ENCODE measurements at regions not wholly inside any gene's neighbourhood (a gene's known extent, or its start where the extent isn't known, plus 50 kb on each side); places are given as distances from the start of the nearest gene placed in this dataset.
A peak's percentile ranks its signal among the peaks of the same experiment; 100 is the strongest.

DNA sequence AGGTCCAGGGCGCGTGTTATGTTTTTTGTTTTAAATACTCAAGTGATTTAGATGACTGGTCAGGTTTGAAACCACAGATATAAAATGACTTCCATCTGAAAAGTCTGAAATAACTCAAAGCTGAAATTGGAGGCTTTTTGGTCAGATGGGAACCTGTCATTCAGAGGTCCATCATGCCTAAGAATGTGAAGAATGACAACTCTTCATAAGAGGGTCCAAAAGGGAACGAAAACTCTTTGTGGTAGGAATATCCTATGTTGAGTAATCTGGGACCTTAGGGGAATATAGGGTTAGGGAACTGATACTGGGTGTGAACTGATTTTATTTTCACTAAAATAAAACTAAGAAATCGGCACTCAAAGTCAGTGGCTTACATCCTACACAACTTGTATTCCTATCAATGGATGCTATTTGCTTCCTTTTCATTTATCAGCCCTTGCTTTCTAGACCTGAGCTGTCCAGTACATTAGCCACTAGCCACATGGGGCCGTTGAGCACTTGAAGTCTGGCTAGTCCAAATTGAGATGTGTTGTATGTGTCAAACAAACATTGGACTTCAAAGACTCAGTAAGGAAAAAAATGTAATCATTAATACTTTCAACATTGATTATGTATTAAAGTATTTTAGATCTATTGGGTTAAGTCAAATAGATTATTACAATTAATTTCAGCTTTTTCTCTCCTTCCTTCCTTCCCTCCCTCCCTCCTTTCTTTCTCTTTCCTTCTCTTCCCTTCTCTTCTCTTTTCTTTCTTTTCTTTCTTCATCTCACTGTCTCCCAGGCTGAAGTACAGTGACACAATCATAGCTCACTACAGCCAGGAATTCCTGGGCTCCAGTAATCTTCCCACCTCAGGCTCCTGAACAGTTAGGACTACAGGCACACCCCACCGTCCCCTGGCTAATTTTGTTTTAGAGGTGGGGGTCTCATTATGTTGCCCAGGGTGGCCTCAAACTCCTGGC lies 56.5 kb upstream of the KDM7A start (continued):
- no peak for TF ChIP-seq NFYA (IDR thresholded peaks at IDR 0.05; ENCODE audit: borderline replicate concordance, low read depth, low read length)
- TF ChIP-seq RCOR1 (conservative IDR thresholded peaks at IDR 0.05; ENCODE audit: low read depth, low read length) = no peak
- peak; percentile 81 for TF ChIP-seq PKNOX1 (IDR thresholded peaks at IDR 0.05)
- TF ChIP-seq NR2F1 (conservative IDR thresholded peaks at IDR 0.05) = 0 out of 2 replicates have a peak, but pooled peaks have one; percentile 13
- 0 out of 2 replicates have a peak, but pooled peaks have one; percentile 15 for TF ChIP-seq BMI1 (IDR thresholded peaks at IDR 0.05; ENCODE audit: borderline replicate concordance)
- TF ChIP-seq BCL3 (IDR thresholded peaks at IDR 0.05; ENCODE audit: borderline replicate concordance, insufficient read depth, low read depth, low read length, poor library complexity, severe bottlenecking) = no peak
- TF ChIP-seq GATAD2B (conservative IDR thresholded peaks at IDR 0.05; ENCODE audit: low read depth) = no peak
- TF ChIP-seq ZNF622 (IDR thresholded peaks at IDR 0.05) = no peak
- peak; percentile 89 for TF ChIP-seq ATF2 (IDR thresholded peaks at IDR 0.05; ENCODE audit: low read length)
- TF ChIP-seq MEF2B (IDR thresholded peaks at IDR 0.05; ENCODE audit: partially characterized antibody, poor library complexity, severe bottlenecking) = peak; percentile 34
- TF ChIP-seq ZBED1 (IDR thresholded peaks at IDR 0.05; ENCODE audit: borderline replicate concordance) = peak; percentile 67; the same call in 1 of the 2 replicates
- no peak for TF ChIP-seq RAD21 (IDR thresholded peaks at IDR 0.05; ENCODE audit: insufficient read depth, low read depth, low read length)
- TF ChIP-seq CBX3 (IDR thresholded peaks at IDR 0.05; ENCODE audit: borderline replicate concordance, low read depth) = no peak
- no peak for TF ChIP-seq ZNF207 (IDR thresholded peaks at IDR 0.05; ENCODE audit: borderline replicate concordance)
- no peak for TF ChIP-seq KDM1A (IDR thresholded peaks at IDR 0.05; ENCODE audit: borderline replicate concordance)
- peak; percentile 56; the same call in 1 of the 2 replicates for TF ChIP-seq GABPA (IDR thresholded peaks at IDR 0.05; ENCODE audit: low read depth)
- TF ChIP-seq, protein P1, sequence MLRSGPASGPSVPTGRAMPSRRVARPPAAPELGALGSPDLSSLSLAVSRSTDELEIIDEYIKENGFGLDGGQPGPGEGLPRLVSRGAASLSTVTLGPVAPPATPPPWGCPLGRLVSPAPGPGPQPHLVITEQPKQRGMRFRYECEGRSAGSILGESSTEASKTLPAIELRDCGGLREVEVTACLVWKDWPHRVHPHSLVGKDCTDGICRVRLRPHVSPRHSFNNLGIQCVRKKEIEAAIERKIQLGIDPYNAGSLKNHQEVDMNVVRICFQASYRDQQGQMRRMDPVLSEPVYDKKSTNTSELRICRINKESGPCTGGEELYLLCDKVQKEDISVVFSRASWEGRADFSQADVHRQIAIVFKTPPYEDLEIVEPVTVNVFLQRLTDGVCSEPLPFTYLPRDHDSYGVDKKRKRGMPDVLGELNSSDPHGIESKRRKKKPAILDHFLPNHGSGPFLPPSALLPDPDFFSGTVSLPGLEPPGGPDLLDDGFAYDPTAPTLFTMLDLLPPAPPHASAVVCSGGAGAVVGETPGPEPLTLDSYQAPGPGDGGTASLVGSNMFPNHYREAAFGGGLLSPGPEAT (IDR thresholded peaks at IDR 0.05; ENCODE audit: low read depth) = peak; percentile 43; the same call in 1 of the 2 replicates
- TF ChIP-seq STAT1 (conservative IDR thresholded peaks at IDR 0.05) = no peak
- no peak for TF ChIP-seq ZNF384 (IDR thresholded peaks at IDR 0.05; ENCODE audit: borderline replicate concordance, low read depth, low read length)
- no peak for TF ChIP-seq NKRF (conservative IDR thresholded peaks at IDR 0.05)
- no peak for TF ChIP-seq WRNIP1 (IDR thresholded peaks at IDR 0.05; ENCODE audit: borderline replicate concordance, low read depth, low read length)
- TF ChIP-seq NFXL1 (IDR thresholded peaks at IDR 0.05; ENCODE audit: borderline replicate concordance) = no peak

Data from GM12878 (cell line).